ENCODE measurements at regions not wholly inside any gene's neighbourhood (a gene's known extent, or its start where the extent isn't known, plus 50 kb on each side); places are given as distances from the start of the nearest gene placed in this dataset.
"Not testable (repeated sequence)": the region's sequence is repeated elsewhere in the genome, so short reads cannot be mapped to it uniquely, and the experiment has no call there.

- TF ChIP-seq ARID4B (CRISPR knock-in tag; IDR thresholded peaks at IDR 0.05; ENCODE audit: borderline replicate concordance) (no peak), JAZF1 (CRISPR knock-in tag; IDR thresholded peaks at IDR 0.05) (no peak), TP53 (CRISPR knock-in tag; IDR thresholded peaks at IDR 0.05) (no peak), NFYB (CRISPR knock-in tag; conservative IDR thresholded peaks at IDR 0.05; ENCODE audit: low read depth) (no peak), CREB1 (CRISPR knock-in tag; IDR thresholded peaks at IDR 0.05) (no peak)
Measured at GRCh38 chr16:26505496-26505895, 561.2 kb upstream of the C16orf82 start (continued).

- H3K36me3 Mint-ChIP-seq; H3K4me3 Mint-ChIP-seq; H3K9me3 Mint-ChIP-seq; ATAC-seq; H3K27ac Mint-ChIP-seq; CTCF ChIA-PET; POLR2A ChIA-PET; H3K27me3 Mint-ChIP-seq (ENCODE audit: low read depth); DNase-seq (ENCODE audit: low spot score); H3K4me1 Mint-ChIP-seq: not testable (repeated sequence)
Measured at GRCh38 chr16:26508946-26509345, 557.8 kb upstream of the C16orf82 start.

- no peak for DNase-seq (ENCODE audit: low spot score)
- ATAC-seq, result no peak
- Mint-ChIP-seq H3K4me3 (no peak overlapping the region), H3K36me3 (no peaks in the 10 kb centered on the region), H3K4me1 (no peaks in the 10 kb centered on the region), H3K27ac (no peak overlapping the region), H3K27me3 (ENCODE audit: low read depth) (0 out of 2 replicates have a peak, but pooled peaks cover 4% of the 10 kb centered on the region), H3K9me3 (no peaks in the 10 kb centered on the region)
- POLR2A ChIA-PET, result no interaction called here
- CTCF ChIA-PET, result interaction anchor here (1.7 kb wide), 1 partner anchor 135 kb away, joined by 4 read pairs; no protein-coding TSS in a partner anchor
- TF ChIP-seq TP53 (CRISPR knock-in tag; IDR thresholded peaks at IDR 0.05) (no peak), NR2C2 (CRISPR knock-in tag; IDR thresholded peaks at IDR 0.05) (no peak), TEAD1 (CRISPR knock-in tag; IDR thresholded peaks at IDR 0.05) (no peak), ZNF121 (CRISPR knock-in tag; IDR thresholded peaks at IDR 0.05) (no peak), JUN (CRISPR knock-in tag; IDR thresholded peaks at IDR 0.05) (no peak), PREB (CRISPR knock-in tag; IDR thresholded peaks at IDR 0.05; ENCODE audit: borderline replicate concordance) (no peak), HMGXB4 (CRISPR knock-in tag; IDR thresholded peaks at IDR 0.05) (no peak), ZBTB21 (CRISPR knock-in tag; IDR thresholded peaks at IDR 0.05; ENCODE audit: borderline replicate concordance) (no peak), ZMAT4 (CRISPR knock-in tag; IDR thresholded peaks at IDR 0.05) (no peak), ZBTB43 (CRISPR knock-in tag; IDR thresholded peaks at IDR 0.05) (no peak), E2F1 (CRISPR knock-in tag; IDR thresholded peaks at IDR 0.05) (no peak), AFF4 (CRISPR knock-in tag; IDR thresholded peaks at IDR 0.05; ENCODE audit: borderline replicate concordance) (no peak), GABPB1 (CRISPR knock-in tag; IDR thresholded peaks at IDR 0.05) (no peak), ATF3 (CRISPR knock-in tag; conservative IDR thresholded peaks at IDR 0.05) (no peak)
Measured at GRCh38 chr16:26510924-26511323, 555.8 kb upstream of the C16orf82 start.
